HG02973 (cell line): ENCODE measurements at regions not wholly inside any gene's neighbourhood (a gene's known extent, or its start where the extent isn't known, plus 50 kb on each side); places are given as distances from the start of the nearest gene placed in this dataset.

Experiments
- ATAC-seq: cut with Tn5 transposase; IDR thresholded peaks from one replicate; pipeline ENCODE4 v1.9.1; 2021; ENCODE audit warnings: moderate library complexity; ENCODE audit not compliant: unreplicated experiment

- ATAC-seq, result no peak
Measured at GRCh38 chr5:158082696-158083287, 223.8 kb upstream of the CLINT1 start.

DNA sequence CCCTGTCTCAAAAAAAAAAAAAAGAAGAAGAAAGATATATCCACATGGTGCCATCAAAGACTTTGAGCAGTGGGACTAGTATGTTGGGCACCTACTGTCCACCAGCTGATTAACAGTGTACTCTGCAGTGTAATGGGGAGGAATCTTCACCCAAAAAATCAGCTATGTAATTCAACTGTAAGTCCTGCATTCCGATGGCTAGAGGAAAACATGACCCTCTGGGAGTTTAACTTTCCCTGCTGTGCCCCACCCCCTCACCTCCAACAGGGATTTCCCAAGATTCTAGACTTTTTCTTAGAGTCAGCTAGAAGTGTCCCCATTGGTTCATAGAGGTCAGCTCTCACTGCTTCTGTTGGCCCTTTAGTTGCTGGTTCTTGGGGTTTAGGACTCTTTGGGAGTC, 221.2 kb upstream of the CLINT1 start:
- ATAC-seq, result no peak

DNA sequence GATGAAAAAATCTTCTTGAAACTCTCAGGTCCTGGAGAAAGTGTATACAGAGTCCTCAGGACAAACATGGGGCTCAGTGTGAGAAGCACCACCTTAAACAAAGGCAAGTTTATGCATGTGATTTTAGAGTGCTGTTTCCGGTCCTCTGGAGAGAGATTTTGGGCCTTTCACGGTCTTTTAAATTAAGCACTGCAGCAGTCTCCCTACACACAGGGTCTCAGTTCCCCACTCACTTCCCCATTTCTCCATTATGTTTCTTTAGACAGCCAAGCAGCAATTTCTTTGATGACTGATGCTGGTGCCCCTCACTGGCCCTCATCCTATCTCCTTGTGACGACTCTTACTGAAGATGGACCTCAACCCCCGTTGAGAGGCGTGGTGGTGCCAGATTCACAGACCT, 220.2 kb upstream of the CLINT1 start:
- no peak for ATAC-seq

- ATAC-seq, result peak; percentile 97
Measured at GRCh38 chr5:158074992-158075769, 216.2 kb upstream of the CLINT1 start.

DNA sequence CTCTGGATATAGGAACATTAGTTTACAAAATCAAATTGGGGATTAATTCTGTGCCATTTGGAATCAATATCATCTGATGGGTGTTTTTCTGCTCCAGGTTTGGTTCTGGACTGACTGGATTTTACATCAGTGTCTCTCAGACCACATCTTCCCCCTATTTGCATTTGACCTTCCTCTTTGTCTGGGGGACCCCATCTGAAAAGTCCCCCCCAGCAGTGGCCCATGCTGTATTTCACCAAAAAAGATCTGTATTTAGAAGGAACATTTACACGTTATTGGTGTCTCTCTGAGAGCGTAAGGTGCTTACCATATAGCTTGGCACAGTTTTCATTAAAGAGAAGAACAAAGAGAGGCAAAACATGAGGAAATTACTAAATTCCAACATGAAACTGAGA, 215.6 kb upstream of the CLINT1 start:
- ATAC-seq, result no peak

DNA sequence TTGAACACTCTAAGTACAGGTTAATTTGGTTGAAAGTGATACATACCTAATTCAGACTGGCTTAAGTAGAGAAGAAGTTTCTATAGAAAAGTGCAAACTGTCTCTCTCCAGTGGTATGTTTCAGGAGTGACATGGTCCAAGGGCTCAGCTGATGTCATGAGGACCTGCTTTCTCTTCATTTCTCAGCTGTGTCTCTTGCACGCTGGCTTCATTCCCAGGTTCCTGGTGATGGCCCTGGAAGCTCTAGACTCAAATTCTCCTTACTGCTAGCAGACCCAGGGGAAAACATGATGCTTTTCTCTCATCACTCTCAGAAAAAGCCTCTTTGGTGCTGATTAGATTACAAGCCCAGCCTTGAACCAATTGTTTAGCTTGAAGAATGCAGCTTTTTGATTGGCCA, 211.9 kb upstream of the CLINT1 start:
- ATAC-seq, result no peak

GRCh38 chr5:158069838-158070237, 210.9 kb upstream of the CLINT1 start:
- no peak for ATAC-seq

DNA sequence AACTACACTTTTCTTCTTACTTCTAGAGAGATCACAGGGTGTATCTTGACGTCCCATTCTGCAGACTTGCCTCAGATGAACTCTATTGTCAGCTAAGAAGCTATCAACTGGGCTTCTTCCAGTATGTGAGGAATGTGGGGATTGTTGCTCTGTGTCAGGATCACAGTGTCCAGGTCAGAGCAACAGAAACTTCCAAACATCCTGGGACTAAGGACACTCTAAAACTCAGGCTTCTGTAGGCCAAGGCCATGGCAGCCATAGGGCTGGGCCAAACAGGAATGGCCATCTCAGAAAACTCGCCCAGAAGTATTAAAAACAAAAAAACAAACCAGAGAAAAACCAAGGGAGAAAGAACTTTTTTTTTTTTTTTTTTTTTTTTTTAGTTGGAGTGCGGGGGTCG, 210.0 kb upstream of the CLINT1 start:
- no peak for ATAC-seq

GRCh38 chr5:158066076-158066475, 207.1 kb upstream of the CLINT1 start:
- no peak for ATAC-seq

GRCh38 chr5:158064334-158065123, 205.6 kb upstream of the CLINT1 start:
- ATAC-seq, result no peak

- no peak for ATAC-seq
Measured at GRCh38 chr5:158063052-158063451, 204.1 kb upstream of the CLINT1 start.

DNA sequence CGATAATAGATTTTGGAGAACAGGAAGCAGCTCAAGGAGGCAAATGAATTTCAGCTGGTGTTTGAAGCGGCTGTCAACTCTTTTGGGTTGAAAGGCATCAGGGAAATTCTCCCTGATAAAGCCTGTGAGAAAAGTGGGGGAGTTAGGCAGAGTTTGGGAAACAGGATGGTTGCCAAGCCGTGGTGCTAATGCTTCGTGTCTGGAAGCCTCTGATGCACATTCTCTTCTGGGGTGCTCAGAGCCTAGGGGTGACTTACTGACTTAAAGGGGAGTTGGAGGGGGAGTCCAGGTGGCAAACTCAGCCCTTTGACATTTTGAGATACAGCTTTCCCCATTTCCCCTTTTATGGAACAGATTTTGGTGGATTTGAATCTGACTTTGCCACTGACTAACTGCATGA, 202.5 kb upstream of the CLINT1 start:
- ATAC-seq, result no peak

GRCh38 chr5:158060212-158060611, 201.3 kb upstream of the CLINT1 start:
- no peak for ATAC-seq

DNA sequence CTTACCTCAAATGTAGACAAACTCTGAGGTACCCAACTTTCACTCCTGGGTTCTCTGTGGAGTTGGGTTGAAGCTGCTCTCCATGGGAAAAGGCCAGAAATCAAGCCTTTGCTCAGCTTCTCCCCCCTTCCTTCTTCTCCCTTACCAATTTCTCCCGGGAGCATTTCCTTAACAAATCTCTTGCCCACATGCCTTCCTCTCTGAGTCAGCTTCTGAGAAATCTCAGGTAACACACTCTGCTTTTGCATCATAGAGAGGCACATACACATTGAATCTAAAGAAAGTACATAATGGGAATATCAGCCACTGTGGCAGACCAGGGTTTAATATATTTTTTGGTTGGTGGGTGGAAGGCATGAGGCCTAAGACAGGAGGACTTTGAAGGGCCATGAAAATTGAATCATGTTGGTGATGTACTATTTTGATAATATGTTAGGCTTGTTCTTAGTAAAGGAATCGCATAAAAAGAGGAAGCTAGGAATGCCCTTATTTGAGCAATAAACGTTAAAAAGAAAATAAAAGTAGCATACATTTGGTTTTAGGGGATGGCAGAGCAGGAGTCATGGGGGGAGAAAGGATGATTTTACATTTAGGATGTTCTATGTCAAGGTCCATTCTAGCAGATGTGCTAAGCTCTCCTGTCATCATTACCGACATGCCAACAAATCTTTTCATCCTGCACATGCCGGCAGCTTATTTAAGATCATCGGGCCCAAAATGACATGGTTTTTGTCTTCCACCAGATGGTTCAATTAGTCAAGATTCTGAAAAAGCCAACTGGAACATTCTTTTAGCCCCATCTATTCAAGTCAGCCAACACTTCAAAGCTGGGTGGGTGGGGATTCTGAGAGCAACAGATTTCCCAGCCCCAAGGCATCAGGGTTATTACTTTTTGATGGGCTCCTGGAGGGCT, 199.5 kb upstream of the CLINT1 start:
- no peak for ATAC-seq

GRCh38 chr5:158056130-158056825, 197.3 kb upstream of the CLINT1 start:
- no peak for ATAC-seq

GRCh38 chr5:158055111-158055501, 196.2 kb upstream of the CLINT1 start:
- ATAC-seq, result no peak

DNA sequence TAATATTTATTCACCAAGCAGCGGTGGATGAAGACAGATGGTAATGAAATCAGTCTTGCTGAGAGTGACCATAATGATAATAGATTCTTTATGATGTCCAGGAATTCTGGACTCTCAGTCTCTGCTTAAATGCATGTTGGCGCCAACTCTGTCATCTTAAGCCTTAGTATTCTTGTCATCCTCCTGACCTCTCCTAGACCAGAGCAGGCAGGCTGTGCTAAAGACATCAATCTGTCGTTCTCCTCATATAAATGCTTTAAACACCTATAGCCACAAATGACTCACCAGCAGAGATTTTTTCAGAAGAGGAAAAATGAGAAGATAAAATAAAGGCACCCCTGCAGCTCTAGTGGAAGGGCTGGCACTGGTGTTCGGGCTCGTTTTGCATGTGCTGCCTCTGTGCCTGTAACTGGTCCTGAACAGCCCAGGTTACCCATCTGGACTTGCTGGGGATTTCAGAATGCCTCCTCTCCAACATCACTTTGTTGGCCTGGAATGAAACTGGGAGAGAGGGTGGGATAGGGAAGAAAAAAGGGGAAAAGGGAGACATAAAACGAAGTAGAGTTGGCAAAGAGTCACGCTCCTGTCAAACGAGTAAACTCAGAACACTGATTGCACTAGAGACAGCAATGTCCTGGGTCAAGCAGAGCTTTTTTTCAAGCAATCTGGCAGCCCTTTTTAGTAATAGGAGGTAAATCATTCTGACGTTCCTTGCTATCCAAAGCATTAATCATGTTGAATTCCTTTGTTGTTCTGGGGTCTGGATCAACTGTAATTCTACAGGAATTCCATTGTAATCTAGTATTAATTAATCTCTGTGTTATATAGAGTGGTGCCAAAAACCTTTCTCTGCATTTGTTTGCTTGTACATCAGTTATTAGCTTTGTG, 195.5 kb upstream of the CLINT1 start:
- ATAC-seq, result no peak

GRCh38 chr5:158051036-158051435, 192.1 kb upstream of the CLINT1 start:
- no peak for ATAC-seq

DNA sequence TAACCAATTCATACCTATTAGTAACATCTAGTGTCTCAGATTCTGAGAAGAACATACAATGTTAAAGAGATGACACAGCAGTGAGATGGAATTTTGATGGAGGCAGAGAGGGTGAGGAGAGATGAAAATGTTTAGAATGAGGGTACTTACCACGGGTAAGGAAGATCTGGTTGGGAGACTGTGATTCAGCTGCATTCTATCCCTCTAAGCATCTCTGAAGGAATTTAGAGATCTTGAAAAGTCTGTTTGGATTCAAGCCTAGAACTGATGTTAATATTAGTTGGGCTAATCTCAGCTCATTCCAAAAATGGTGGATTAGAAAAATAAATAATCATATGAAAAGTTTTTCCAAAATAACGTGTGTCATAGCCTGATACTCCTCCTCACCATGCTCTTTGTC, 191.5 kb upstream of the CLINT1 start:
- no peak for ATAC-seq
